ENCODE measurements at regions not wholly inside any gene's neighbourhood (a gene's known extent, or its start where the extent isn't known, plus 50 kb on each side); places are given as distances from the start of the nearest gene placed in this dataset.
A peak's percentile ranks its signal among the peaks of the same experiment; 100 is the strongest.

GRCh38 chr20:12269579-12269978 is 351.9 kb downstream of the BTBD3 start:
- H3K36me3 ChIP-seq (ENCODE audit: control insufficient read depth in 2 of 2, insufficient read depth in 2 of 2, low read length in 1 of 2): no peaks in the 10 kb centered on the region

GRCh38 chr20:12270863-12271262 is 353.2 kb downstream of the BTBD3 start:
- Histone ChIP-seq H3K27ac (ENCODE audit: low read depth in 2 of 2, low read length in 1 of 2) (no peak overlapping the region), H3K4me1 (ENCODE audit: control insufficient read depth in 2 of 2, insufficient read depth in 2 of 2, low read length in 1 of 2) (no peaks in the 10 kb centered on the region), H3K27me3 (ENCODE audit: control insufficient read depth in 1 of 2, insufficient read depth in 2 of 2, low read length in 2 of 2) (peaks cover 0 to 2% of the 10 kb centered on the region in 2 donors), H3K9me3 (ENCODE audit: control insufficient read depth in 2 of 2, insufficient read depth in 1 of 2, low read depth in 1 of 2, low read length in 1 of 2) (peaks cover 0 to 2% of the 10 kb centered on the region in 2 donors), H3K4me3 (ENCODE audit: low read depth in 1 of 2, low read length in 2 of 2) (no peak overlapping the region), H3K36me3 (ENCODE audit: control insufficient read depth in 2 of 2, insufficient read depth in 2 of 2, low read length in 1 of 2) (no peaks in the 10 kb centered on the region)
- 85 to 90% methylated on average over 4 of the region's 4 CpGs for WGBS, 2 donors

More at GRCh38 chr20:12269579-12269978, 351.9 kb downstream of the BTBD3 start:
- Histone ChIP-seq H3K4me3 (ENCODE audit: low read depth in 1 of 2, low read length in 2 of 2) (no peak overlapping the region), H3K4me1 (ENCODE audit: control insufficient read depth in 2 of 2, insufficient read depth in 2 of 2, low read length in 1 of 2) (no peaks in the 10 kb centered on the region), H3K9me3 (ENCODE audit: control insufficient read depth in 2 of 2, insufficient read depth in 1 of 2, low read depth in 1 of 2, low read length in 1 of 2) (peaks cover 0 to 2% of the 10 kb centered on the region in 2 donors), H3K27ac (ENCODE audit: low read depth in 2 of 2, low read length in 1 of 2) (no peak overlapping the region), H3K27me3 (ENCODE audit: control insufficient read depth in 1 of 2, insufficient read depth in 2 of 2, low read length in 2 of 2) (peaks cover 0 to 2% of the 10 kb centered on the region in 2 donors)
- WGBS, 2 donors: 85 to 87% methylated on average over 6 of the region's 6 CpGs

- H3K4me1 ChIP-seq (ENCODE audit: control insufficient read depth in 2 of 2, insufficient read depth in 2 of 2, low read length in 1 of 2): no peaks in the 10 kb centered on the region
- WGBS, 2 donors: 87% methylated on average over 1 of the region's 1 CpG
- H3K36me3 ChIP-seq (ENCODE audit: control insufficient read depth in 2 of 2, insufficient read depth in 2 of 2, low read length in 1 of 2): no peaks in the 10 kb centered on the region
- no peaks in the 10 kb centered on the region for H3K9me3 ChIP-seq (ENCODE audit: control insufficient read depth in 2 of 2, insufficient read depth in 1 of 2, low read depth in 1 of 2, low read length in 1 of 2)
- no peak overlapping the region for H3K4me3 ChIP-seq (ENCODE audit: low read depth in 1 of 2, low read length in 2 of 2)
- no peak overlapping the region for H3K27ac ChIP-seq (ENCODE audit: low read depth in 2 of 2, low read length in 1 of 2)
- H3K27me3 ChIP-seq (ENCODE audit: control insufficient read depth in 1 of 2, insufficient read depth in 2 of 2, low read length in 2 of 2): no peaks in the 10 kb centered on the region
Measured at GRCh38 chr20:12276011-12276673, 358.4 kb downstream of the BTBD3 start.

- peaks cover 0 to 4% of the 10 kb centered on the region in 2 donors for H3K9me3 ChIP-seq (ENCODE audit: control insufficient read depth in 2 of 2, insufficient read depth in 1 of 2, low read depth in 1 of 2, low read length in 1 of 2)
- H3K4me3 ChIP-seq (ENCODE audit: low read depth in 1 of 2, low read length in 2 of 2): no peak overlapping the region
- H3K27me3 ChIP-seq (ENCODE audit: control insufficient read depth in 1 of 2, insufficient read depth in 2 of 2, low read length in 2 of 2): no peaks in the 10 kb centered on the region
- no peaks in the 10 kb centered on the region for H3K36me3 ChIP-seq (ENCODE audit: control insufficient read depth in 2 of 2, insufficient read depth in 2 of 2, low read length in 1 of 2)
- H3K4me1 ChIP-seq (ENCODE audit: control insufficient read depth in 2 of 2, insufficient read depth in 2 of 2, low read length in 1 of 2): no peaks in the 10 kb centered on the region
- WGBS, 2 donors: 45 to 48% methylated on average over 2 of the region's 2 CpGs
- no peak overlapping the region for H3K27ac ChIP-seq (ENCODE audit: low read depth in 2 of 2, low read length in 1 of 2)
Measured at GRCh38 chr20:12287575-12287974, 369.9 kb downstream of the BTBD3 start.

GRCh38 chr20:12289465-12289864 is 371.8 kb downstream of the BTBD3 start:
- Histone ChIP-seq H3K9me3 (ENCODE audit: control insufficient read depth in 2 of 2, insufficient read depth in 1 of 2, low read depth in 1 of 2, low read length in 1 of 2) (peaks cover 0 to 4% of the 10 kb centered on the region in 2 donors), H3K27me3 (ENCODE audit: control insufficient read depth in 1 of 2, insufficient read depth in 2 of 2, low read length in 2 of 2) (no peaks in the 10 kb centered on the region)
- WGBS, 2 donors: 71 to 75% methylated on average over 4 of the region's 4 CpGs

GRCh38 chr20:12291386-12291785 is 373.7 kb downstream of the BTBD3 start:
- Histone ChIP-seq H3K9me3 (ENCODE audit: control insufficient read depth in 2 of 2, insufficient read depth in 1 of 2, low read depth in 1 of 2, low read length in 1 of 2) (peaks cover 0 to 4% of the 10 kb centered on the region in 2 donors), H3K4me1 (ENCODE audit: control insufficient read depth in 2 of 2, insufficient read depth in 2 of 2, low read length in 1 of 2) (no peaks in the 10 kb centered on the region), H3K4me3 (ENCODE audit: low read depth in 1 of 2, low read length in 2 of 2) (no peak overlapping the region), H3K27ac (ENCODE audit: low read depth in 2 of 2, low read length in 1 of 2) (no peak overlapping the region), H3K36me3 (ENCODE audit: control insufficient read depth in 2 of 2, insufficient read depth in 2 of 2, low read length in 1 of 2) (no peaks in the 10 kb centered on the region), H3K27me3 (ENCODE audit: control insufficient read depth in 1 of 2, insufficient read depth in 2 of 2, low read length in 2 of 2) (no peaks in the 10 kb centered on the region)
- 44 to 64% methylated on average over 3 of the region's 3 CpGs for whole genome bisulfite sequencing, 2 donors

More at GRCh38 chr20:12289465-12289864, 371.8 kb downstream of the BTBD3 start:
- H3K4me1 ChIP-seq (ENCODE audit: control insufficient read depth in 2 of 2, insufficient read depth in 2 of 2, low read length in 1 of 2): no peaks in the 10 kb centered on the region
- H3K4me3 ChIP-seq (ENCODE audit: low read depth in 1 of 2, low read length in 2 of 2): no peak overlapping the region
- H3K36me3 ChIP-seq (ENCODE audit: control insufficient read depth in 2 of 2, insufficient read depth in 2 of 2, low read length in 1 of 2): no peaks in the 10 kb centered on the region
- H3K27ac ChIP-seq (ENCODE audit: low read depth in 2 of 2, low read length in 1 of 2): no peak overlapping the region

- 67 to 89% methylated on average over 3 of the region's 3 CpGs for WGBS, 2 donors
- no peaks in the 10 kb centered on the region for H3K4me1 ChIP-seq (ENCODE audit: control insufficient read depth in 2 of 2, insufficient read depth in 2 of 2, low read length in 1 of 2)
- no peaks in the 10 kb centered on the region for H3K36me3 ChIP-seq (ENCODE audit: control insufficient read depth in 2 of 2, insufficient read depth in 2 of 2, low read length in 1 of 2)
- no peaks in the 10 kb centered on the region for H3K27me3 ChIP-seq (ENCODE audit: control insufficient read depth in 1 of 2, insufficient read depth in 2 of 2, low read length in 2 of 2)
- H3K9me3 ChIP-seq (ENCODE audit: control insufficient read depth in 2 of 2, insufficient read depth in 1 of 2, low read depth in 1 of 2, low read length in 1 of 2): peaks cover 2 to 8% of the 10 kb centered on the region in 2 donors
- H3K27ac ChIP-seq (ENCODE audit: low read depth in 2 of 2, low read length in 1 of 2): no peak overlapping the region
- H3K4me3 ChIP-seq (ENCODE audit: low read depth in 1 of 2, low read length in 2 of 2): no peak overlapping the region
Measured at GRCh38 chr20:12293900-12294299, 376.2 kb downstream of the BTBD3 start.

GRCh38 chr20:12294678-12295077 is 377.0 kb downstream of the BTBD3 start:
- 55 to 67% methylated on average over 3 of the region's 3 CpGs for WGBS, 2 donors
- H3K27me3 ChIP-seq (ENCODE audit: control insufficient read depth in 1 of 2, insufficient read depth in 2 of 2, low read length in 2 of 2): no peaks in the 10 kb centered on the region
- no peak overlapping the region for H3K27ac ChIP-seq (ENCODE audit: low read depth in 2 of 2, low read length in 1 of 2)
- no peak overlapping the region for H3K4me3 ChIP-seq (ENCODE audit: low read depth in 1 of 2, low read length in 2 of 2)
- no peaks in the 10 kb centered on the region for H3K36me3 ChIP-seq (ENCODE audit: control insufficient read depth in 2 of 2, insufficient read depth in 2 of 2, low read length in 1 of 2)
- H3K4me1 ChIP-seq (ENCODE audit: control insufficient read depth in 2 of 2, insufficient read depth in 2 of 2, low read length in 1 of 2): no peaks in the 10 kb centered on the region
- peaks cover 2 to 8% of the 10 kb centered on the region in 2 donors for H3K9me3 ChIP-seq (ENCODE audit: control insufficient read depth in 2 of 2, insufficient read depth in 1 of 2, low read depth in 1 of 2, low read length in 1 of 2)

- Histone ChIP-seq H3K27ac (ENCODE audit: low read depth in 2 of 2, low read length in 1 of 2) (peak overlapping the region in 1 of 2 donors; percentile 30), H3K27me3 (ENCODE audit: control insufficient read depth in 1 of 2, insufficient read depth in 2 of 2, low read length in 2 of 2) (no peaks in the 10 kb centered on the region), H3K9me3 (ENCODE audit: control insufficient read depth in 2 of 2, insufficient read depth in 1 of 2, low read depth in 1 of 2, low read length in 1 of 2) (no peaks in the 10 kb centered on the region), H3K4me1 (ENCODE audit: control insufficient read depth in 2 of 2, insufficient read depth in 2 of 2, low read length in 1 of 2) (no peaks in the 10 kb centered on the region), H3K4me3 (ENCODE audit: low read depth in 1 of 2, low read length in 2 of 2) (no peak overlapping the region), H3K36me3 (ENCODE audit: control insufficient read depth in 2 of 2, insufficient read depth in 2 of 2, low read length in 1 of 2) (no peaks in the 10 kb centered on the region)
- 53 to 54% methylated on average over 9 of the region's 9 CpGs for WGBS, 2 donors
Measured at GRCh38 chr20:12305188-12305950, 387.7 kb downstream of the BTBD3 start.

All from esophagus (tissue), 2 donors.